ENCODE measurements at regions not wholly inside any gene's neighbourhood (a gene's known extent, or its start where the extent isn't known, plus 50 kb on each side); places are given as distances from the start of the nearest gene placed in this dataset.

DNA sequence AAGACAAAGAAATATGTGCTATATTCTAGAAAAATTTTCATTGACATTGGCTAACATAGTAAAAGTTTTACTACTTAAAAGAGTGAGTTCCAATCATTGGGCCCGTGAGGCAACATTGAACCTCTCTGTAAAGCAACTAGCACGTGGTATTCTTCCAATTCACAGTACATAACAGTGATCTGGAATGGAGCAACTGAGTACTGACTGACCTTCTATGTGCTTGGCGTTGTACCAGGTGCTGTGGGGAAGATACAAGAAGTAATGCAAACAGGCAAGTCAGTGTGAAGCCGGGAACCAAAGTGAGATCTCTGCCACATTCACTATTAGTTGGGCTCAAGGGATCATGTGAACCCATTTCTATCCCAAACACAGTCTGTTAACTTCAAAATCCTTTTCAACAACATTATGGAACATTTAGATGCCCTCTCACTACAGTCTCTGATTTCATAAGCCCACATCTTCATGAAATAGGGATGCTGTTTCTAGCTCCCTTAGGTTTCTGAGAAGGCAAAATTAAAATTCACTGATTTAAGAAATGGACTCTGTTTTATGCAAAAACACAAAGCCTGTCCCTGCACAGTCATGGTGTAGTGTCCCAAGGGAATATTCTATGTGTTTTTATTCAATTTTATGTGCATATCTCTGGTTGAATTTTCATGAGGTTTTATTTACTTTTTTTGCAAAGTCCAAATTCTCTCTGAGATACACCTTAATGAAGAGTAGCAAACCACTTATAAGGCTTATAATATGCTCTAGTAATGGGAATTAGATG, 61.8 kb upstream of the NCAM1 start:
- no peak for DNase-seq (ENCODE audit: low read depth)

GRCh38 chr11:112901924-112902323, 59.3 kb upstream of the NCAM1 start:
- no peak for DNase-seq (ENCODE audit: low read depth)

DNA sequence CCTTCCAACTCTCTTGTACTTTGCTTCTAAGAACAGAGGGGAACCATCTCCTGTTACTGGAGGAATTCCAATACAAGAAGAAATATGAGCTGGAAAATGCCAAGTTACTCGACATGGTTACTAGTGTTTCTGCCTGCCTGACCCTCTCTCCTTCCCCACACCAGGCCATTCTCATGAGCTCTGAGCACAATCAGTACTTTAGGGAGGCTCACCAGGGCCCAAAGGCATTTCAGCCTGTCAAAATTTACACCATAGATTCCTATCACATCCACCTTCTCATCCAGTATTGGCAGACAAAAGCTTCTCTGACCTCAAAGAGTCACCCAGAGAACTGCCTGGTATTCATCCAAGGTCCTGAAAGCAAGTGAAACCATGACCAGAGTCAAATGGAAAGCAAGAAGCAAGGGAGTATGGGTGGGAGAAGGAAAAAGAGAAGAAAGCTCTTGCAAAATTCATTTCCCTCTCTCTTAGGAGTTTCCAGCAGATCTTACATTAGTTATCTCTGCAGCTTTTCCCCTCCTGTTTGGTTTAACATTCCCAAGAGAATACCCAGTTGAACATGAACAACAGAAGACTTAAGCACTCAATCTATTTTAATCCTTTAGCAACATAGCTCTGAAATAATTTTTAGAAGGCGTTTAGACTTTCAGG, 58.7 kb upstream of the NCAM1 start:
- DNase-seq (ENCODE audit: low read depth), result no peak

DNA sequence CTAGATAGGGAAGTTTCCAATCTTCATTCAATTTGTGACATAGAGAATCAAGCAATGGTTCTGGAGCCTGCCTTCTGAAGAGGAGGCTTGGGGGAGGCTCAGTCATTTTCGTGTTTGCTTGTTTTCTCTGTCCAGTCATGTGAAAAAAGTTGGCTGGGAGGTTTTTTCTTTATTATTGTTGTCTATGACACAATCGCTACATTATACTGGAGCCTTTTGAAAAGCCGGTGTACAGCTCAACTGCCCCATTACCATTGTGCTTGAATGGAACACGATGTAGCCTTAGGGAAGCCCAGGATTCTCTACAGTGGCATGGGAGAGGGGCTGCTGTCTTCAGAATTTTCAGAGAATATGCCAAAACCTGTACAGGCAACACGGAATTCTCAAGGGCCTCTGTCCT, 57.9 kb upstream of the NCAM1 start:
- DNase-seq (ENCODE audit: low read depth), result no peak

GRCh38 chr11:112911124-112911523, 50.1 kb upstream of the NCAM1 start:
- DNase-seq (ENCODE audit: low read depth), result no peak

Measured in stimulated activated CD8-positive, alpha-beta memory T cell treated with anti-CD3 and anti-CD28 coated beads, Interleukin-12 subunit alpha, Interleukin-12 subunit beta, amount 100 ng/mL, for 1 hour (primary cell).